HepG2 (cell line): ENCODE measurements at regions not wholly inside any gene's neighbourhood (a gene's known extent, or its start where the extent isn't known, plus 50 kb on each side); places are given as distances from the start of the nearest gene placed in this dataset.

Experiments used
- ATAC-seq: fragments of 200-7000 bp; cut with Tn5 transposase; 3 replicates; pipeline ENCODE4 v1.9.1; 2020; ENCODE audit warnings: mild to moderate bottlenecking, moderate library complexity
- BruUV-seq: library from RNA; stranded (reverse); fragments of 400-500 nt; replicated peaks from 2 replicates; lab custom pipeline; 2021; lab: Mats Ljungman, UMichigan
- CTCF ChIA-PET: fragments of 300-600 bp; formaldehyde crosslinking; extraction: SDS; loops from one replicate; lab custom pipeline; 2021; ENCODE audit warnings: low total read pairs, inconsistent platforms, low intra/inter-chr PET ratio; lab: Yijun Ruan, JAX
- POLR2A ChIA-PET: fragments of 350-600 bp; sonication (Branson Sonifier 250); formaldehyde crosslinking; loops from one replicate; lab custom pipeline; 2020; ENCODE audit warnings: antibody characterized with exemption, inconsistent platforms; lab: Yijun Ruan, JAX
- DNase-seq: peaks from one replicate; pipeline ENCODE4 v3.0.0-alpha.2; 2015; ENCODE audit warnings: low spot score
- FAIRE-seq: peaks from 3 replicates; lab custom pipeline; 2011; peaks lifted over from hg19 to GRCh38; lab: Jason Lieb, UNC
- H2AFZ ChIP-seq: one replicate; pipeline ENCODE4 v1.6.1; 2011; ENCODE audit warnings: low read length, inconsistent platforms
- H3K27ac ChIP-seq: fragments of 300-600 bp; 3 replicates; pipeline ENCODE4 v1.8.0; 2011; ENCODE audit warnings: mixed run types, mild to moderate bottlenecking, mixed read lengths, low read length, inconsistent platforms; ENCODE audit not compliant: insufficient read depth; ENCODE audit errors: extremely low read length
- H3K27me3 ChIP-seq, 2 experiments: fragments of 200-600 bp in 1 of 2; 2 replicates in 1 of 2; 3 replicates in 1 of 2; pipeline versions ENCODE4 v1.6.0 to v1.8.0; 2011; ENCODE audit warnings: low read length in 2 of 2, mild to moderate bottlenecking in 2 of 2, moderate library complexity in 2 of 2, inconsistent platforms in 1 of 2; ENCODE audit not compliant: insufficient read depth in 2 of 2, control insufficient read depth in 1 of 2
- H3K36me3 ChIP-seq, 2 experiments: fragments of 200-600 bp in 1 of 2; replicated peaks in 1 of 2; 2 replicates in 1 of 2; 3 replicates in 1 of 2; pipeline versions ENCODE4 v1.5.1 to v1.8.0; 2011; ENCODE audit warnings: low read length in 2 of 2, inconsistent platforms in 1 of 2; ENCODE audit not compliant: insufficient read depth in 2 of 2, control insufficient read depth in 1 of 2
- H3K4me1 ChIP-seq: 2 replicates; pipeline ENCODE4 v1.5.1; 2012; ENCODE audit warnings: low read length, inconsistent platforms; ENCODE audit not compliant: insufficient read depth
- H3K4me2 ChIP-seq: 2 replicates; pipeline ENCODE4 v1.6.0; 2011; ENCODE audit warnings: low read depth, low read length, inconsistent platforms
- H3K4me3 ChIP-seq, 3 experiments: fragments of 200-600 bp in 1 of 3; sonication (generic), shearing (Covaris generic) in 1 of 3; replicated peaks in 1 of 3; 2 replicates each; pipeline ENCODE4 v1.5.1; 2011 to 2016; ENCODE audit warnings: low read length in 3 of 3, inconsistent platforms in 2 of 3, low read depth in 2 of 3, mild to moderate bottlenecking in 2 of 3, control low read depth in 1 of 3, mixed read lengths in 1 of 3; ENCODE audit not compliant: insufficient read depth in 1 of 3
- H3K79me2 ChIP-seq: one replicate; pipeline ENCODE4 v1.6.1; 2011; ENCODE audit warnings: low read length, inconsistent platforms; ENCODE audit not compliant: insufficient read depth
- H3K9ac ChIP-seq: 2 replicates; pipeline ENCODE4 v1.6.0; 2011; ENCODE audit warnings: mild to moderate bottlenecking, low read depth, low read length, inconsistent platforms; ENCODE audit not compliant: insufficient read depth
- H3K9me3 ChIP-seq: 2 replicates; pipeline ENCODE4 v1.5.1; 2012; ENCODE audit warnings: mild to moderate bottlenecking, low read length
- H4K20me1 ChIP-seq: 2 replicates; pipeline ENCODE4 v1.6.0; 2011; ENCODE audit warnings: inconsistent platforms, mild to moderate bottlenecking, low read length, moderate library complexity; ENCODE audit not compliant: insufficient read depth
- CBX1 ChIP-seq: IDR thresholded peaks from one replicate; pipeline ENCODE4 v1.6.1; 2016; ENCODE audit warnings: antibody characterized with exemption, low read depth
- GATAD2A ChIP-seq: IDR thresholded peaks from 2 replicates; pipeline ENCODE4 v1.6.1; 2016
- GPN1 ChIP-seq: sonication (generic); formaldehyde crosslinking; IDR thresholded peaks from 2 replicates; pipeline ENCODE4 v1.5.1; 2020; ENCODE audit warnings: missing genetic modification reagents, borderline replicate concordance
- HCFC1 ChIP-seq: fragments of 150-350 bp; IDR thresholded peaks from 2 replicates; pipeline ENCODE4 v1.6.1; 2014; ENCODE audit warnings: low read depth, low read length
- KLF11 ChIP-seq: IDR thresholded peaks from 2 replicates; pipeline ENCODE4 v1.6.1; 2016; ENCODE audit warnings: missing compliant biosample characterization
- PTBP1 ChIP-seq: fragments of 200-400 bp; formaldehyde crosslinking; IDR thresholded peaks from 2 replicates; pipeline ENCODE4 v1.6.1; 2018; ENCODE audit warnings: low read length, low read depth; ENCODE audit not compliant: poor library complexity, severe bottlenecking
- SMYD3 ChIP-seq: sonication (generic); formaldehyde crosslinking; IDR thresholded peaks from 2 replicates; pipeline ENCODE4 v1.8.1; 2023; ENCODE audit warnings: mild to moderate bottlenecking, missing genetic modification reagents
- XRCC5 ChIP-seq: fragments of 200-400 bp; formaldehyde crosslinking; optimal IDR thresholded peaks from 2 replicates; pipeline ENCODE3; 2017; ENCODE audit warnings: mild to moderate bottlenecking, low read length
- ZBTB20 ChIP-seq: sonication (generic); formaldehyde crosslinking; IDR thresholded peaks from 2 replicates; pipeline ENCODE4 v1.8.1; 2023; ENCODE audit warnings: missing genetic modification reagents, low read depth, mild to moderate bottlenecking, borderline replicate concordance
- ZKSCAN8 ChIP-seq: IDR thresholded peaks from 2 replicates; pipeline ENCODE4 v1.6.1; 2016; ENCODE audit warnings: borderline replicate concordance, missing genetic modification reagents, missing compliant biosample characterization
- ZNF235 ChIP-seq: sonication (generic); formaldehyde crosslinking; IDR thresholded peaks from 2 replicates; pipeline ENCODE4 v1.8.1; 2023; ENCODE audit warnings: mild to moderate bottlenecking, missing genetic modification reagents, borderline replicate concordance
- ZNF251 ChIP-seq: sonication (generic); formaldehyde crosslinking; IDR thresholded peaks from 2 replicates; pipeline ENCODE4 v1.9.0; 2021; ENCODE audit warnings: mild to moderate bottlenecking, missing genetic modification reagents
- ZNF430 ChIP-seq: sonication (generic); formaldehyde crosslinking; IDR thresholded peaks from 2 replicates; pipeline ENCODE4 v1.9.0; 2021; ENCODE audit warnings: mild to moderate bottlenecking, missing genetic modification reagents
- ZNF484 ChIP-seq: sonication (generic); formaldehyde crosslinking; IDR thresholded peaks from 2 replicates; pipeline ENCODE4 v1.5.1; 2020; ENCODE audit warnings: mild to moderate bottlenecking, low read depth, missing genetic modification reagents, borderline replicate concordance
- ZNF790 ChIP-seq: sonication (generic); formaldehyde crosslinking; IDR thresholded peaks from 2 replicates; pipeline ENCODE4 v1.8.0; 2022; ENCODE audit warnings: missing genetic modification reagents, mild to moderate bottlenecking, borderline replicate concordance
- ZNF841 ChIP-seq: sonication (generic); formaldehyde crosslinking; IDR thresholded peaks from 2 replicates; pipeline ENCODE4 v1.8.1; 2023; ENCODE audit warnings: missing genetic modification reagents, borderline replicate concordance
- WGBS: methylation state at CpG from one replicate; pipeline ENCODE4 v1.1.6; 2017; ENCODE audit warnings: low lambda C conversion rate; 5-methylcytosine and 5-hydroxymethylcytosine counted together
- in situ Hi-C: cut with HindIII; loops from 2 replicates; pipeline ENCODE4 v1.10.0; 2017; ENCODE audit warnings: low pct_unique_long_range_greater_than_20kb; ENCODE audit not compliant: extremely low pct_ligation_motif_present
- intact Hi-C: fragments of 100-400 bp; cut with micrococcal nuclease; formaldehyde crosslinking; loops from one replicate; pipeline ENCODE4 v1.10.0; 2022; ENCODE audit not compliant: unreplicated experiment
- TF ChIP-seq, protein P1 (sequence below): sonication (generic); formaldehyde crosslinking; IDR thresholded peaks from 2 replicates; pipeline ENCODE4 v1.4.0; 2020; ENCODE audit warnings: missing genetic modification reagents
- TF ChIP-seq, protein P2 (sequence below): sonication (generic); formaldehyde crosslinking; IDR thresholded peaks from 2 replicates; pipeline ENCODE4 v1.5.0; 2020; ENCODE audit warnings: missing genetic modification reagents
- TF ChIP-seq, protein P3 (sequence below): sonication (generic); formaldehyde crosslinking; conservative IDR thresholded peaks from 2 replicates; pipeline ENCODE4 v1.5.0; 2020; ENCODE audit warnings: missing genetic modification reagents

DNA sequence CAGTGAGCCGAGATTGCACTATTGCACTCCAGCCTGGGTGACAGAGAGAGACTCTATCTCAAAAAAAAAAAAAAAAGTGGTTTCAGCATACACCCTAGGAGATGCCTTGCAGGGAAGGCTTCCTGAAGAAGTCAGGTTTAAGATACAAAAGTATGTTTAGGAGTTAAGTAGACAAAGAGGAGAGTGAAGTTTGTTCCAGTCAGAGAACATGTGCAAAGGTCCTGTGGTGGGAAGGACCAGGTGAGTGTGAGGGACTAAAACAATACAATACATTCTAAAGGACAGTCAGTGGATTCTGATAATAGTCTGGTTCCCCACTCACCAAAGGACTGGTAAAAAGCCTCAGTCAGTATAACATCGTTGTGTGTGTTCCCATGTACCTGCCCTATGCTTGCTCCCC is 299.3 kb downstream of the HIVEP2 start:
- FAIRE-seq (no peak), DNase-seq (no peak), ATAC-seq (no peak)
- WGBS, result 19% methylated on average over 2 of the region's 2 CpGs
- Histone ChIP-seq H3K27me3 (peaks cover 0 to 1% of the 10 kb centered on the region in 2 experiments; a peak in 1 of 5 replicates), H3K9ac (no peak overlapping the region), H3K27ac (no peak overlapping the region), H3K36me3 (no peaks in the 10 kb centered on the region), H4K20me1 (no peaks in the 10 kb centered on the region), H3K4me1 (peaks cover 18% of the 10 kb centered on the region), H2AFZ (no peak overlapping the region), H3K4me2 (no peak overlapping the region), H3K4me3 (no peak overlapping the region), H3K9me3 (no peaks in the 10 kb centered on the region), H3K79me2 (no peaks in the 10 kb centered on the region)
- in situ Hi-C loops (no loop called here), intact Hi-C loops (no loop called here)
- POLR2A ChIA-PET, result no interaction called here
- BruUV-seq, result no TSS peak
- TF ChIP-seq, protein P1, sequence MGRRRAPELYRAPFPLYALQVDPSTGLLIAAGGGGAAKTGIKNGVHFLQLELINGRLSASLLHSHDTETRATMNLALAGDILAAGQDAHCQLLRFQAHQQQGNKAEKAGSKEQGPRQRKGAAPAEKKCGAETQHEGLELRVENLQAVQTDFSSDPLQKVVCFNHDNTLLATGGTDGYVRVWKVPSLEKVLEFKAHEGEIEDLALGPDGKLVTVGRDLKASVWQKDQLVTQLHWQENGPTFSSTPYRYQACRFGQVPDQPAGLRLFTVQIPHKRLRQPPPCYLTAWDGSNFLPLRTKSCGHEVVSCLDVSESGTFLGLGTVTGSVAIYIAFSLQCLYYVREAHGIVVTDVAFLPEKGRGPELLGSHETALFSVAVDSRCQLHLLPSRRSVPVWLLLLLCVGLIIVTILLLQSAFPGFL, result no peak
- TF ChIP-seq ZNF251 (CRISPR knock-in tag), result no peak
- no peak for TF ChIP-seq ZNF484 (CRISPR knock-in tag)
- TF ChIP-seq XRCC5, result no peak
- TF ChIP-seq ZNF430, result no peak
- no peak for TF ChIP-seq HCFC1
- TF ChIP-seq PTBP1, result no peak
- TF ChIP-seq, protein P2, sequence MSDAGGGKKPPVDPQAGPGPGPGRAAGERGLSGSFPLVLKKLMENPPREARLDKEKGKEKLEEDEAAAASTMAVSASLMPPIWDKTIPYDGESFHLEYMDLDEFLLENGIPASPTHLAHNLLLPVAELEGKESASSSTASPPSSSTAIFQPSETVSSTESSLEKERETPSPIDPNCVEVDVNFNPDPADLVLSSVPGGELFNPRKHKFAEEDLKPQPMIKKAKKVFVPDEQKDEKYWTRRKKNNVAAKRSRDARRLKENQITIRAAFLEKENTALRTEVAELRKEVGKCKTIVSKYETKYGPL (CRISPR knock-in tag), result no peak
- no peak for TF ChIP-seq ZNF841 (CRISPR knock-in tag)
- TF ChIP-seq KLF11 (CRISPR knock-in tag), result no peak
- TF ChIP-seq ZBTB20 (CRISPR knock-in tag), result no peak
- no peak for TF ChIP-seq ZKSCAN8
- no peak for TF ChIP-seq GATAD2A
- TF ChIP-seq CBX1, result no peak
- TF ChIP-seq SMYD3 (CRISPR knock-in tag), result no peak
- TF ChIP-seq, protein P3, sequence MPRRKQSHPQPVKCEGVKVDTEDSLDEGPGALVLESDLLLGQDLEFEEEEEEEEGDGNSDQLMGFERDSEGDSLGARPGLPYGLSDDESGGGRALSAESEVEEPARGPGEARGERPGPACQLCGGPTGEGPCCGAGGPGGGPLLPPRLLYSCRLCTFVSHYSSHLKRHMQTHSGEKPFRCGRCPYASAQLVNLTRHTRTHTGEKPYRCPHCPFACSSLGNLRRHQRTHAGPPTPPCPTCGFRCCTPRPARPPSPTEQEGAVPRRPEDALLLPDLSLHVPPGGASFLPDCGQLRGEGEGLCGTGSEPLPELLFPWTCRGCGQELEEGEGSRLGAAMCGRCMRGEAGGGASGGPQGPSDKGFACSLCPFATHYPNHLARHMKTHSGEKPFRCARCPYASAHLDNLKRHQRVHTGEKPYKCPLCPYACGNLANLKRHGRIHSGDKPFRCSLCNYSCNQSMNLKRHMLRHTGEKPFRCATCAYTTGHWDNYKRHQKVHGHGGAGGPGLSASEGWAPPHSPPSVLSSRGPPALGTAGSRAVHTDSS (CRISPR knock-in tag), result no peak
- TF ChIP-seq ZNF235 (CRISPR knock-in tag), result no peak
- no peak for TF ChIP-seq GPN1 (CRISPR knock-in tag)
- TF ChIP-seq ZNF790, result no peak
- CTCF ChIA-PET, result no interaction called here
